ENCODE measurements at regions not wholly inside any gene's neighbourhood (a gene's known extent, or its start where the extent isn't known, plus 50 kb on each side); places are given as distances from the start of the nearest gene placed in this dataset.

- DNase-seq (ENCODE audit: low read depth in 2 of 2), result no peak
- no peaks in the 10 kb centered on the region for H3K9me3 ChIP-seq (ENCODE audit: control insufficient read depth, insufficient read depth, low read depth, low read length)
- H3K27me3 ChIP-seq (ENCODE audit: control insufficient read depth, insufficient read depth, low read length), result no peaks in the 10 kb centered on the region
- H3K4me2 ChIP-seq (ENCODE audit: extremely low read depth, insufficient read depth, low read length), result no peak overlapping the region
- H4K20me1 ChIP-seq (ENCODE audit: control insufficient read depth, extremely low read depth, insufficient read depth, low read length), result no peaks in the 10 kb centered on the region
- no peaks in the 10 kb centered on the region for H3K36me3 ChIP-seq (ENCODE audit: control insufficient read depth, insufficient read depth, low read length)
- H3K27ac ChIP-seq (ENCODE audit: insufficient read depth, low read length), result no peak overlapping the region
- H3K4me1 ChIP-seq (ENCODE audit: control insufficient read depth, extremely low read depth, insufficient read depth, low read length), result peaks cover 1% of the 10 kb centered on the region
- no peak overlapping the region for H3K9ac ChIP-seq (ENCODE audit: insufficient read depth, low read length)
- no peaks in the 10 kb centered on the region for H3K79me2 ChIP-seq (ENCODE audit: control insufficient read depth, insufficient read depth, low read length)
- no peak overlapping the region for H2AFZ ChIP-seq (ENCODE audit: low read length)
- TF ChIP-seq CTCF (conservative IDR thresholded peaks at IDR 0.05 in 1 of 2, IDR thresholded peaks at IDR 0.05 in 1 of 2; ENCODE audit: low read depth in 1 of 2, low read length in 2 of 2), result no peak
- no peak for TF ChIP-seq EZH2 (IDR thresholded peaks at IDR 0.05; ENCODE audit: low read length, missing control alignments)
- H3K4me3 ChIP-seq (replicated peaks in 1 of 4; ENCODE audit: control extremely low read depth in 1 of 4, insufficient read depth in 1 of 4, low read depth in 3 of 4, low read length in 4 of 4), result no peak overlapping the region
Observed at GRCh38 chr7:16984375-16984774, 102.6 kb upstream of the AGR3 start.

- no peaks in the 10 kb centered on the region for H3K36me3 ChIP-seq (ENCODE audit: control insufficient read depth, insufficient read depth, low read length)
- no peak for TF ChIP-seq EZH2 (IDR thresholded peaks at IDR 0.05; ENCODE audit: low read length, missing control alignments)
- TF ChIP-seq CTCF (conservative IDR thresholded peaks at IDR 0.05 in 1 of 2, IDR thresholded peaks at IDR 0.05 in 1 of 2; ENCODE audit: low read depth in 1 of 2, low read length in 2 of 2), result no peak
- no peaks in the 10 kb centered on the region for H4K20me1 ChIP-seq (ENCODE audit: control insufficient read depth, extremely low read depth, insufficient read depth, low read length)
- H3K27me3 ChIP-seq (ENCODE audit: control insufficient read depth, insufficient read depth, low read length), result no peaks in the 10 kb centered on the region
- no peak overlapping the region for H3K9ac ChIP-seq (ENCODE audit: insufficient read depth, low read length)
- H3K4me2 ChIP-seq (ENCODE audit: extremely low read depth, insufficient read depth, low read length), result no peak overlapping the region
- H3K4me3 ChIP-seq (replicated peaks in 1 of 4; ENCODE audit: control extremely low read depth in 1 of 4, insufficient read depth in 1 of 4, low read depth in 3 of 4, low read length in 4 of 4), result no peak overlapping the region
- H3K79me2 ChIP-seq (ENCODE audit: control insufficient read depth, insufficient read depth, low read length), result no peaks in the 10 kb centered on the region
- H3K4me1 ChIP-seq (ENCODE audit: control insufficient read depth, extremely low read depth, insufficient read depth, low read length), result no peaks in the 10 kb centered on the region
- no peak overlapping the region for H3K27ac ChIP-seq (ENCODE audit: insufficient read depth, low read length)
- no peak overlapping the region for H2AFZ ChIP-seq (ENCODE audit: low read length)
- no peaks in the 10 kb centered on the region for H3K9me3 ChIP-seq (ENCODE audit: control insufficient read depth, insufficient read depth, low read depth, low read length)
- DNase-seq (ENCODE audit: low read depth in 2 of 2), result no peak
Observed at GRCh38 chr7:16985621-16986020, 103.8 kb upstream of the AGR3 start.

- no peak overlapping the region for H2AFZ ChIP-seq (ENCODE audit: low read length)
- TF ChIP-seq CTCF (conservative IDR thresholded peaks at IDR 0.05 in 1 of 2, IDR thresholded peaks at IDR 0.05 in 1 of 2; ENCODE audit: low read depth in 1 of 2, low read length in 2 of 2) (no peak), EZH2 (IDR thresholded peaks at IDR 0.05; ENCODE audit: low read length, missing control alignments) (no peak)
- no peaks in the 10 kb centered on the region for H3K4me1 ChIP-seq (ENCODE audit: control insufficient read depth, extremely low read depth, insufficient read depth, low read length)
- H3K36me3 ChIP-seq (ENCODE audit: control insufficient read depth, insufficient read depth, low read length), result no peaks in the 10 kb centered on the region
- no peaks in the 10 kb centered on the region for H4K20me1 ChIP-seq (ENCODE audit: control insufficient read depth, extremely low read depth, insufficient read depth, low read length)
- no peak overlapping the region for H3K4me3 ChIP-seq (replicated peaks in 1 of 4; ENCODE audit: control extremely low read depth in 1 of 4, insufficient read depth in 1 of 4, low read depth in 3 of 4, low read length in 4 of 4)
- no peak for DNase-seq (ENCODE audit: low read depth in 2 of 2)
- no peak overlapping the region for H3K4me2 ChIP-seq (ENCODE audit: extremely low read depth, insufficient read depth, low read length)
- no peak overlapping the region for H3K9ac ChIP-seq (ENCODE audit: insufficient read depth, low read length)
- no peaks in the 10 kb centered on the region for H3K79me2 ChIP-seq (ENCODE audit: control insufficient read depth, insufficient read depth, low read length)
- H3K27me3 ChIP-seq (ENCODE audit: control insufficient read depth, insufficient read depth, low read length), result no peaks in the 10 kb centered on the region
- no peaks in the 10 kb centered on the region for H3K9me3 ChIP-seq (ENCODE audit: control insufficient read depth, insufficient read depth, low read depth, low read length)
- no peak overlapping the region for H3K27ac ChIP-seq (ENCODE audit: insufficient read depth, low read length)
Observed at GRCh38 chr7:16986755-16987154, 105.0 kb upstream of the AGR3 start.

Data from fibroblast of lung (primary cell).